WTC11 (cell line): ENCODE measurements at regions not wholly inside any gene's neighbourhood (a gene's known extent, or its start where the extent isn't known, plus 50 kb on each side); places are given as distances from the start of the nearest gene placed in this dataset.

Source experiments
- ATAC-seq: fragments of 200-7000 bp; cut with Tn5 transposase; 2 replicates; pipeline ENCODE4 v1.10.0; 2021; ENCODE audit warnings: mild to moderate bottlenecking, moderate library complexity
- CTCF ChIA-PET: fragments of 300-600 bp; sonication (Branson Sonifier 250); formaldehyde crosslinking; loops from one replicate; lab custom pipeline; 2021; ENCODE audit warnings: antibody characterized with exemption; lab: Charles Lee
- POLR2A ChIA-PET: fragments of 350-600 bp; sonication (Branson Sonifier 250); formaldehyde crosslinking; loops from one replicate; lab custom pipeline; 2021; ENCODE audit warnings: antibody characterized with exemption; lab: Charles Lee
- DNase-seq: peaks from one replicate; pipeline ENCODE4 v3.0.0; 2021; ENCODE audit warnings: low spot score
- H3K27ac Mint-ChIP-seq: 2 replicates; pipeline ENCODE4 v1.8.0; 2021; ENCODE audit warnings: mixed read lengths
- H3K27me3 Mint-ChIP-seq: 2 replicates; pipeline ENCODE4 v1.8.0; 2021; ENCODE audit warnings: low read depth, mild to moderate bottlenecking, moderate library complexity, mixed read lengths
- H3K36me3 Mint-ChIP-seq: 2 replicates; pipeline ENCODE4 v1.8.0; 2021; ENCODE audit warnings: mixed read lengths
- H3K4me1 Mint-ChIP-seq: 2 replicates; pipeline ENCODE4 v1.8.0; 2022; ENCODE audit warnings: mixed read lengths
- H3K4me3 Mint-ChIP-seq: 2 replicates; pipeline ENCODE4 v1.8.0; 2021; ENCODE audit warnings: mild to moderate bottlenecking, moderate library complexity, mixed read lengths
- H3K9me3 Mint-ChIP-seq: 2 replicates; pipeline ENCODE4 v1.8.0; 2021; ENCODE audit warnings: mixed read lengths
- ATF2 ChIP-seq: sonication (generic); formaldehyde crosslinking; IDR thresholded peaks from 2 replicates; pipeline ENCODE4 v1.8.1; 2022; ENCODE audit warnings: low read depth, missing genetic modification reagents, borderline replicate concordance
- CREB1 ChIP-seq: sonication (generic); formaldehyde crosslinking; IDR thresholded peaks from 2 replicates; pipeline ENCODE4 v1.8.0; 2023; ENCODE audit warnings: mild to moderate bottlenecking, missing genetic modification reagents
- CTCF ChIP-seq: fragments of 200-600 bp; IDR thresholded peaks from 2 replicates; pipeline ENCODE4 v1.8.0; 2022; ENCODE audit warnings: antibody characterized with exemption
- E2F4 ChIP-seq: sonication (generic); formaldehyde crosslinking; IDR thresholded peaks from 2 replicates; pipeline ENCODE4 v1.8.1; 2022; ENCODE audit warnings: low read depth, mild to moderate bottlenecking, moderate library complexity, missing genetic modification reagents, borderline replicate concordance
- E2F5 ChIP-seq: sonication (generic); formaldehyde crosslinking; IDR thresholded peaks from 2 replicates; pipeline ENCODE4 v1.8.1; 2022; ENCODE audit warnings: mild to moderate bottlenecking, moderate library complexity, missing genetic modification reagents
- ELF4 ChIP-seq: sonication (generic); formaldehyde crosslinking; IDR thresholded peaks from 2 replicates; pipeline ENCODE4 v1.8.1; 2022; ENCODE audit warnings: low read depth, mild to moderate bottlenecking, moderate library complexity, missing genetic modification reagents
- FOXP4 ChIP-seq: sonication (generic); formaldehyde crosslinking; IDR thresholded peaks from 2 replicates; pipeline ENCODE4 v1.8.0; 2022; ENCODE audit warnings: mild to moderate bottlenecking, missing genetic modification reagents
- IRF1 ChIP-seq: sonication (generic); formaldehyde crosslinking; IDR thresholded peaks from 2 replicates; pipeline ENCODE4 v1.8.0; 2023; ENCODE audit warnings: missing genetic modification reagents
- JAZF1 ChIP-seq: fragments of 250-450 bp; sonication (Bioruptor Pico); IDR thresholded peaks from 2 replicates; pipeline ENCODE4 v1.9.0; 2021; ENCODE audit warnings: moderate library complexity, mild to moderate bottlenecking, inconsistent platforms
- MAX ChIP-seq: sonication (generic); formaldehyde crosslinking; IDR thresholded peaks from 2 replicates; pipeline ENCODE4 v1.8.0; 2022; ENCODE audit warnings: mild to moderate bottlenecking, missing genetic modification reagents
- PRDM15 ChIP-seq: sonication (generic); formaldehyde crosslinking; IDR thresholded peaks from 2 replicates; pipeline ENCODE4 v1.8.0; 2022; ENCODE audit warnings: missing genetic modification reagents
- SMAD4 ChIP-seq: sonication (generic); formaldehyde crosslinking; IDR thresholded peaks from 2 replicates; pipeline ENCODE4 v1.8.0; 2022; ENCODE audit warnings: mild to moderate bottlenecking, missing genetic modification reagents
- SP1 ChIP-seq: sonication (generic); formaldehyde crosslinking; conservative IDR thresholded peaks from 2 replicates; pipeline ENCODE4 v1.8.1; 2022; ENCODE audit warnings: missing genetic modification reagents
- STAT6 ChIP-seq: sonication (generic); formaldehyde crosslinking; conservative IDR thresholded peaks from 2 replicates; pipeline ENCODE4 v1.8.1; 2023; ENCODE audit warnings: mild to moderate bottlenecking, low read depth, missing genetic modification reagents, moderate library complexity
- ZNF121 ChIP-seq: sonication (generic); formaldehyde crosslinking; IDR thresholded peaks from 2 replicates; pipeline ENCODE4 v1.8.0; 2023; ENCODE audit warnings: missing genetic modification reagents
- ZNF138 ChIP-seq: sonication (generic); formaldehyde crosslinking; conservative IDR thresholded peaks from 2 replicates; pipeline ENCODE4 v1.8.1; 2022; ENCODE audit warnings: mild to moderate bottlenecking, moderate library complexity, missing genetic modification reagents
- ZNF671 ChIP-seq: fragments of 250-450 bp; sonication (Bioruptor Pico); IDR thresholded peaks from 2 replicates; pipeline ENCODE4 v1.8.0; 2021; ENCODE audit warnings: mild to moderate bottlenecking
- ZSCAN18 ChIP-seq: fragments of 250-450 bp; sonication (Bioruptor Pico); IDR thresholded peaks from 2 replicates; pipeline ENCODE4 v2.1.2; 2022; ENCODE audit warnings: mild to moderate bottlenecking, moderate library complexity

- TF ChIP-seq STAT6 (CRISPR knock-in tag) (no peak), CREB1 (CRISPR knock-in tag) (no peak), E2F5 (CRISPR knock-in tag) (no peak)
Measured at GRCh38 chr10:123409426-123409825, 255.2 kb downstream of the BUB3 start (continued).

GRCh38 chr10:123409884-123410283, 255.7 kb downstream of the BUB3 start:
- DNase-seq (no peak), ATAC-seq (no peak)
- no peak for TF ChIP-seq PRDM15 (CRISPR knock-in tag)
- TF ChIP-seq E2F4 (CRISPR knock-in tag) = no peak
- no peak for TF ChIP-seq FOXP4 (CRISPR knock-in tag)
- TF ChIP-seq ZNF138 = no peak
- no peak for TF ChIP-seq CTCF
- no peak for TF ChIP-seq ZSCAN18 (CRISPR knock-in tag)
- TF ChIP-seq ELF4 (CRISPR knock-in tag) = no peak
- TF ChIP-seq E2F5 (CRISPR knock-in tag) = no peak
- no peak for TF ChIP-seq ZNF671 (CRISPR knock-in tag)
- TF ChIP-seq SP1 (CRISPR knock-in tag) = no peak
- no peak for TF ChIP-seq IRF1 (CRISPR knock-in tag)
- no peak for TF ChIP-seq JAZF1 (CRISPR knock-in tag)
- no peak for TF ChIP-seq SMAD4
- TF ChIP-seq ATF2 = no peak
- no peak for TF ChIP-seq ZNF121 (CRISPR knock-in tag)
- TF ChIP-seq MAX = no peak

More at GRCh38 chr10:123409884-123410283, 255.7 kb downstream of the BUB3 start:
- ChIA-PET POLR2A (no interaction called here), CTCF (no interaction called here)
- H3K36me3 Mint-ChIP-seq = peaks cover 9% of the 10 kb centered on the region
- H3K4me1 Mint-ChIP-seq = no peaks in the 10 kb centered on the region
- no peaks in the 10 kb centered on the region for H3K27me3 Mint-ChIP-seq
- H3K27ac Mint-ChIP-seq = no peak overlapping the region
- H3K9me3 Mint-ChIP-seq = peaks cover 21% of the 10 kb centered on the region
- H3K4me3 Mint-ChIP-seq = no peak overlapping the region
